H9 (cell line): ENCODE measurements at regions not wholly inside any gene's neighbourhood (a gene's known extent, or its start where the extent isn't known, plus 50 kb on each side); places are given as distances from the start of the nearest gene placed in this dataset.

Experiments used
- DNase-seq: peaks from one replicate; pipeline ENCODE4 v3.0.0-alpha.2; 2017
- H2AFZ ChIP-seq: one replicate; pipeline ENCODE4 v1.6.1; 2013; ENCODE audit warnings: mild to moderate bottlenecking, low read length, control low read depth, moderate library complexity
- H2AK5ac ChIP-seq: 2 replicates; pipeline ENCODE4 v1.6.1; 2013; ENCODE audit warnings: low read length, control low read depth, mixed read lengths; ENCODE audit not compliant: insufficient read length
- H2BK120ac ChIP-seq: one replicate; pipeline ENCODE4 v1.6.1; 2013; ENCODE audit warnings: low read depth, mild to moderate bottlenecking, low read length, control low read depth, inconsistent platforms; ENCODE audit not compliant: poor library complexity, severe bottlenecking
- H2BK12ac ChIP-seq: 2 replicates; pipeline ENCODE4 v1.6.1; 2013; ENCODE audit warnings: low read length, control low read depth, mixed read lengths, low read depth; ENCODE audit not compliant: insufficient read length
- H2BK15ac ChIP-seq: 2 replicates; pipeline ENCODE4 v1.6.1; 2013; ENCODE audit warnings: low read depth, low read length, control low read depth
- H2BK20ac ChIP-seq: one replicate; pipeline ENCODE4 v1.6.1; 2013; ENCODE audit warnings: low read depth, mild to moderate bottlenecking, low read length, control low read depth, inconsistent platforms; ENCODE audit not compliant: poor library complexity, severe bottlenecking
- H2BK5ac ChIP-seq: 2 replicates; pipeline ENCODE4 v1.6.1; 2013; ENCODE audit warnings: low read length, control low read depth, mixed read lengths; ENCODE audit not compliant: insufficient read length
- H3K14ac ChIP-seq: 2 replicates; pipeline ENCODE4 v1.6.1; 2013; ENCODE audit warnings: low read length, control low read depth; ENCODE audit not compliant: insufficient read depth
- H3K18ac ChIP-seq: 2 replicates; pipeline ENCODE4 v1.6.1; 2013; ENCODE audit warnings: low read depth, mild to moderate bottlenecking, mixed read lengths, low read length, control low read depth; ENCODE audit not compliant: insufficient read length
- H3K23ac ChIP-seq: 2 replicates; pipeline ENCODE4 v1.6.1; 2013; ENCODE audit warnings: low read length, control low read depth, mixed read lengths, low read depth; ENCODE audit not compliant: insufficient read length
- H3K23me2 ChIP-seq: 2 replicates; pipeline ENCODE4 v1.6.1; 2013; ENCODE audit warnings: low read depth, mild to moderate bottlenecking, mixed read lengths, low read length, control low read depth; ENCODE audit not compliant: insufficient read length, poor library complexity, severe bottlenecking
- H3K27ac ChIP-seq: 2 replicates; pipeline ENCODE4 v1.5.1; 2013; ENCODE audit warnings: low read length, control low read depth, mixed read lengths, low read depth; ENCODE audit not compliant: insufficient read length
- H3K27me3 ChIP-seq: 2 replicates; pipeline ENCODE4 v1.6.1; 2013; ENCODE audit warnings: low read length, control low read depth, inconsistent platforms; ENCODE audit not compliant: insufficient read depth
- H3K4ac ChIP-seq: 2 replicates; pipeline ENCODE4 v1.6.1; 2013; ENCODE audit warnings: low read depth, mild to moderate bottlenecking, control low read depth, inconsistent platforms, low read length, moderate library complexity
- H3K4me1 ChIP-seq: 2 replicates; pipeline ENCODE4 v1.6.1; 2013; ENCODE audit warnings: low read length, control low read depth, inconsistent platforms; ENCODE audit not compliant: insufficient read depth
- H3K4me2 ChIP-seq: 2 replicates; pipeline ENCODE4 v1.6.1; 2013; ENCODE audit warnings: low read length, control low read depth, mixed read lengths; ENCODE audit not compliant: insufficient read length, insufficient read depth
- H3K56ac ChIP-seq: 2 replicates; pipeline ENCODE4 v1.6.1; 2013; ENCODE audit warnings: low read depth, mild to moderate bottlenecking, mixed read lengths, low read length, control low read depth; ENCODE audit not compliant: insufficient read length
- H3K79me1 ChIP-seq: 2 replicates; pipeline ENCODE4 v1.6.1; 2013; ENCODE audit warnings: low read depth, mild to moderate bottlenecking, moderate library complexity, low read length, control low read depth, inconsistent platforms; ENCODE audit not compliant: insufficient read depth, poor library complexity, severe bottlenecking
- H3K79me2 ChIP-seq: 2 replicates; pipeline ENCODE4 v1.6.1; 2013; ENCODE audit warnings: low read length, control low read depth, inconsistent platforms; ENCODE audit not compliant: insufficient read depth
- H3K9ac ChIP-seq: 2 replicates; pipeline ENCODE4 v1.6.1; 2013; ENCODE audit warnings: low read length, control low read depth, mixed read lengths; ENCODE audit not compliant: insufficient read length; ENCODE audit errors: extremely low read depth
- H3K9me3 ChIP-seq: one replicate; pipeline ENCODE4 v1.6.1; 2013; ENCODE audit warnings: low read depth, low read length, inconsistent platforms; ENCODE audit not compliant: control insufficient read depth
- H3T11ph ChIP-seq: one replicate; pipeline ENCODE4 v1.6.1; 2013; ENCODE audit warnings: mild to moderate bottlenecking, low read length, control low read depth, inconsistent platforms
- H4K20me1 ChIP-seq: one replicate; pipeline ENCODE4 v1.6.1; 2013; ENCODE audit not compliant: control insufficient read depth, insufficient read length, insufficient read depth
- H4K5ac ChIP-seq: 2 replicates; pipeline ENCODE4 v1.6.1; 2013; ENCODE audit warnings: low read depth, mild to moderate bottlenecking, mixed read lengths, low read length, control low read depth; ENCODE audit not compliant: insufficient read length
- H4K8ac ChIP-seq: replicated peaks from 2 replicates; pipeline ENCODE4 v1.6.1; 2013; ENCODE audit warnings: low read length, control low read depth, mixed read lengths, low read depth; ENCODE audit not compliant: insufficient read length
- H4K91ac ChIP-seq: 2 replicates; pipeline ENCODE4 v1.6.1; 2013; ENCODE audit warnings: low read depth, mild to moderate bottlenecking, moderate library complexity, mixed read lengths, low read length, control low read depth; ENCODE audit not compliant: insufficient read length
- H3K27ac Mint-ChIP-seq, 3 experiments: 2 replicates in 2 of 3; 3 replicates in 1 of 3; pipeline ENCODE4 v1.8.0; 2020 to 2021; ENCODE audit warnings: mixed read lengths in 3 of 3, mild to moderate bottlenecking in 1 of 3, moderate library complexity in 1 of 3
- H3K27me3 Mint-ChIP-seq: 2 replicates; pipeline ENCODE4 v1.8.0; 2021; ENCODE audit warnings: low read depth, mild to moderate bottlenecking, moderate library complexity, mixed read lengths
- H3K36me3 Mint-ChIP-seq, 3 experiments: 2 replicates in 2 of 3; 3 replicates in 1 of 3; pipeline ENCODE4 v1.8.0; 2020 to 2021; ENCODE audit warnings: low read depth in 3 of 3, mixed read lengths in 3 of 3; ENCODE audit not compliant: insufficient read depth in 1 of 3
- H3K4me1 Mint-ChIP-seq, 2 experiments: 2 replicates each; pipeline ENCODE4 v1.8.0; 2020; ENCODE audit warnings: mixed read lengths in 2 of 2
- H3K4me3 Mint-ChIP-seq, 2 experiments: 2 replicates in 1 of 2; 3 replicates in 1 of 2; pipeline ENCODE4 v1.8.0; 2020 to 2021; ENCODE audit warnings: mild to moderate bottlenecking in 2 of 2, mixed read lengths in 2 of 2, moderate library complexity in 1 of 2
- H3K9me3 Mint-ChIP-seq, 2 experiments: 2 replicates in 1 of 2; 3 replicates in 1 of 2; pipeline ENCODE4 v1.8.0; 2020; ENCODE audit warnings: mild to moderate bottlenecking in 2 of 2, mixed read lengths in 2 of 2, moderate library complexity in 1 of 2
- WGBS: extraction: QIAGEN DNeasy Blood & Tissue Kit; methylation state at CpG from one replicate; pipeline ENCODE4 v1.1.7; 2013; ENCODE audit warnings: missing lambda C conversion rate, low lambda C conversion rate, mixed read lengths; ENCODE audit not compliant: insufficient read length; ENCODE audit errors: extremely low coverage; 5-methylcytosine and 5-hydroxymethylcytosine counted together
- TF ChIP-seq, protein P1 (sequence below): fragments of 200-600 bp; sonication (generic); conservative IDR thresholded peaks from 3 replicates; pipeline ENCODE4 v1.8.0; 2021; ENCODE audit warnings: antibody characterized with exemption, mild to moderate bottlenecking

DNA sequence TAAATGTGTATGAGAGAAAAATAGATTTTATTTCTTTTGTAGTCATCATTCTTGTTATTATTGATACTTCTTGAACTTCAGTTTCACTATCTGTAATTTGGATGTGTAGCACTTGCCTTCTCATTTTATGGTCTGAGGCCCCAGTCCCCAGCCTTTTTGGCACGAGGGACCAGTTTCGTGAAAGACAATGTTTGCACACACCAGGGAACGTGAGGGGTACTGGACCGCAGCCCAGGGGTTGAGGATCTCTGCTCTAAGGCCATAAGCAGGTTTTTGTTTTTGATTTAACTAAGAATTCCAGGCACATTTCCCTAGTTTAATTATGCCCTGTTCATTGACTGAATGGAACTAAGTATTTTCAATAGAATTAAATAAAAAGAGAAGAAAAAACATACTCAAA lies 261.5 kb downstream of the BMP2 start:
- H3K9ac ChIP-seq = no peak overlapping the region
- H2BK120ac ChIP-seq = no peak overlapping the region
- no peaks in the 10 kb centered on the region for H3K79me2 ChIP-seq
- H4K20me1 ChIP-seq = no peaks in the 10 kb centered on the region
- H3K9me3 ChIP-seq = no peaks in the 10 kb centered on the region
- H3K27me3 ChIP-seq = no peaks in the 10 kb centered on the region
- no peak overlapping the region for H3K4me3 Mint-ChIP-seq
- H3K79me1 ChIP-seq = no peaks in the 10 kb centered on the region
- DNase-seq = no peak
- H2BK20ac ChIP-seq = no peak overlapping the region
- H2BK12ac ChIP-seq = no peak overlapping the region
- H4K8ac ChIP-seq = no peak overlapping the region
- no peak overlapping the region for H2AK5ac ChIP-seq
- no peak overlapping the region for H4K91ac ChIP-seq
- TF ChIP-seq, protein P1, sequence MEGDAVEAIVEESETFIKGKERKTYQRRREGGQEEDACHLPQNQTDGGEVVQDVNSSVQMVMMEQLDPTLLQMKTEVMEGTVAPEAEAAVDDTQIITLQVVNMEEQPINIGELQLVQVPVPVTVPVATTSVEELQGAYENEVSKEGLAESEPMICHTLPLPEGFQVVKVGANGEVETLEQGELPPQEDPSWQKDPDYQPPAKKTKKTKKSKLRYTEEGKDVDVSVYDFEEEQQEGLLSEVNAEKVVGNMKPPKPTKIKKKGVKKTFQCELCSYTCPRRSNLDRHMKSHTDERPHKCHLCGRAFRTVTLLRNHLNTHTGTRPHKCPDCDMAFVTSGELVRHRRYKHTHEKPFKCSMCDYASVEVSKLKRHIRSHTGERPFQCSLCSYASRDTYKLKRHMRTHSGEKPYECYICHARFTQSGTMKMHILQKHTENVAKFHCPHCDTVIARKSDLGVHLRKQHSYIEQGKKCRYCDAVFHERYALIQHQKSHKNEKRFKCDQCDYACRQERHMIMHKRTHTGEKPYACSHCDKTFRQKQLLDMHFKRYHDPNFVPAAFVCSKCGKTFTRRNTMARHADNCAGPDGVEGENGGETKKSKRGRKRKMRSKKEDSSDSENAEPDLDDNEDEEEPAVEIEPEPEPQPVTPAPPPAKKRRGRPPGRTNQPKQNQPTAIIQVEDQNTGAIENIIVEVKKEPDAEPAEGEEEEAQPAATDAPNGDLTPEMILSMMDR = no peak
- H3K4ac ChIP-seq = no peak overlapping the region
- H3K27ac Mint-ChIP-seq = no peak overlapping the region; a peak in 1 of 7 replicates
- H2BK15ac ChIP-seq = no peak overlapping the region
- H3K27me3 Mint-ChIP-seq = no peaks in the 10 kb centered on the region
- H3K4me1 ChIP-seq = no peaks in the 10 kb centered on the region
- H3K4me2 ChIP-seq = no peak overlapping the region
- no peak overlapping the region for H3K23ac ChIP-seq
- no peak overlapping the region for H3T11ph ChIP-seq
- no peaks in the 10 kb centered on the region for H3K36me3 Mint-ChIP-seq
- no peaks in the 10 kb centered on the region for H3K23me2 ChIP-seq
- no peak overlapping the region for H4K5ac ChIP-seq
- no peak overlapping the region for H2AFZ ChIP-seq
- no peaks in the 10 kb centered on the region; a peak in 2 of 5 replicates for H3K9me3 Mint-ChIP-seq
- H2BK5ac ChIP-seq = no peak overlapping the region
- no peaks in the 10 kb centered on the region; a peak in 1 of 4 replicates for H3K4me1 Mint-ChIP-seq
- H3K56ac ChIP-seq = no peak overlapping the region
- H3K18ac ChIP-seq = no peak overlapping the region
- WGBS = no CpG with 5 or more reads among the region's 4 CpGs
- no peak overlapping the region for H3K27ac ChIP-seq
- no peak overlapping the region for H3K14ac ChIP-seq
